Panc1 (cell line): ENCODE measurements at regions not wholly inside any gene's neighbourhood (a gene's known extent, or its start where the extent isn't known, plus 50 kb on each side); places are given as distances from the start of the nearest gene placed in this dataset.

Experiments used
- ATAC-seq: fragments of 200-7000 bp; cut with Tn5 transposase; 2 replicates; pipeline ENCODE4 v1.9.1; 2020; ENCODE audit warnings: mild to moderate bottlenecking, moderate library complexity
- BruUV-seq: library from RNA; stranded (reverse); fragments of 400-500 nt; replicated peaks from 2 replicates; lab custom pipeline; 2021; lab: Mats Ljungman, UMichigan
- CTCF ChIA-PET: fragments of 300-600 bp; sonication (Branson Sonifier 250); formaldehyde crosslinking; loops from one replicate; lab custom pipeline; 2022; ENCODE audit warnings: antibody characterized with exemption; lab: Charles Lee
- POLR2A ChIA-PET: fragments of 300-600 bp; sonication (Branson Sonifier 250); formaldehyde crosslinking; loops from one replicate; lab custom pipeline; 2022; ENCODE audit warnings: antibody characterized with exemption; lab: Charles Lee
- DNase-seq: peaks from one replicate; pipeline ENCODE4 v3.0.0-alpha.2; 2010; ENCODE audit warnings: low read depth, low spot score
- H3K27ac ChIP-seq: 2 replicates; pipeline ENCODE4 v1.5.1; 2011; ENCODE audit warnings: mild to moderate bottlenecking, low read length, inconsistent platforms
- H3K27me3 ChIP-seq: fragments of 200-500 bp; sonication (Bioruptor generic); 2 replicates; pipeline ENCODE4 v1.6.0; 2014; ENCODE audit warnings: low read length, inconsistent platforms; ENCODE audit not compliant: control insufficient read depth, insufficient read depth
- H3K36me3 ChIP-seq: fragments of 200-500 bp; sonication (Bioruptor generic); 2 replicates; pipeline ENCODE4 v1.5.1; 2014; ENCODE audit warnings: inconsistent platforms, mild to moderate bottlenecking, low read length, moderate library complexity; ENCODE audit not compliant: control insufficient read depth, insufficient read depth
- H3K4me1 ChIP-seq: 2 replicates; pipeline ENCODE4 v1.5.1; 2011; ENCODE audit warnings: inconsistent platforms, mild to moderate bottlenecking, low read length, moderate library complexity; ENCODE audit not compliant: control insufficient read depth, insufficient read depth
- H3K4me3 ChIP-seq, 2 experiments: 2 replicates each; pipeline ENCODE4 v1.5.1; 2011 to 2012; ENCODE audit warnings: low read depth in 2 of 2, low read length in 2 of 2, mild to moderate bottlenecking in 2 of 2, inconsistent platforms in 1 of 2, moderate library complexity in 1 of 2
- H3K9me3 ChIP-seq: fragments of 200-500 bp; sonication (Bioruptor generic); 2 replicates; pipeline ENCODE4 v1.5.1; 2014; ENCODE audit warnings: low read depth, mild to moderate bottlenecking, inconsistent platforms, low read length, moderate library complexity; ENCODE audit not compliant: control insufficient read depth, insufficient read depth
- POLR2AphosphoS5 ChIP-seq: IDR thresholded peaks from 2 replicates; pipeline ENCODE4 v1.6.1; 2012; ENCODE audit warnings: mild to moderate bottlenecking, low read depth, low read length, moderate library complexity
- SIN3A ChIP-seq: IDR thresholded peaks from 2 replicates; pipeline ENCODE4 v1.6.1; 2012; ENCODE audit warnings: low read depth, mild to moderate bottlenecking, low read length, moderate library complexity, borderline replicate concordance; ENCODE audit not compliant: insufficient read depth
- TCF7L2 ChIP-seq: IDR thresholded peaks from 2 replicates; pipeline ENCODE4 v1.6.1; 2011; ENCODE audit warnings: mild to moderate bottlenecking, low read depth, low read length, inconsistent platforms
- in situ Hi-C: cut with HindIII; loops from 2 replicates; pipeline ENCODE4 v1.10.0; 2016; ENCODE audit warnings: low sequenced_read_pairs, low pct_unique_long_range_greater_than_20kb
- intact Hi-C: fragments of 100-400 bp; cut with micrococcal nuclease; formaldehyde crosslinking; loops from one replicate; pipeline ENCODE4 v1.10.0; 2022; ENCODE audit not compliant: unreplicated experiment
- TF ChIP-seq, protein P1 (sequence below): fragments of 450-650 bp; IDR thresholded peaks from 2 replicates; pipeline ENCODE4 v1.5.1; 2017; ENCODE audit warnings: mild to moderate bottlenecking
- TF ChIP-seq, protein P2 (sequence below), 2 experiments: IDR thresholded peaks; 2 replicates each; pipeline ENCODE4 v1.6.1; 2011 to 2012; ENCODE audit warnings: low read depth in 2 of 2, control low read depth in 1 of 2, low read length in 1 of 2, mild to moderate bottlenecking in 1 of 2, moderate library complexity in 1 of 2; ENCODE audit not compliant: insufficient read depth in 1 of 2

DNA sequence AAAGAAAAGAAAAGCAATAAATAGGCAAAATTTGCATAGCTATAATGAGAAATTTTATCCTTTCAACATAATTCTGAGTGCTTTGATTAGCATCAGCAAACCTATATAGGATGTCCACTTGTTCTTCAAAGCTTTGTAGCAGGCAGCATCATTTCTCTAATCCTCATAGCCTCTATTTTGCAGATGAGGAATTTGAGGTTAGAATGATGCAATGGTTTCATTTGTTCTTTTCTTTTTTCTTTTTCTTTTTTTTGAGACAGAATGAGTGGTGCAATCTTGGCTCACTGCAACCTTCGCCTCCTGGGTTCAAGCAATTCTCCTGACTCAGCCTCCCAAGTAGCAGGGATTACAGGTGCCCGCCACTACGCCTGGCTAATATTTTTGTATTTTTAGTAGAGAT lies 594.4 kb downstream of the TOX3 start:
- intact Hi-C loops (no loop called here), in situ Hi-C loops (no loop called here)
- CTCF ChIA-PET, result interaction anchor here (0.6 kb wide), 1 partner anchor 1705 kb away, joined by 3 read pairs; no protein-coding TSS in a partner anchor
- Histone ChIP-seq H3K27ac (no peak overlapping the region), H3K27me3 (no peaks in the 10 kb centered on the region), H3K36me3 (no peaks in the 10 kb centered on the region), H3K4me3 (no peak overlapping the region), H3K4me1 (no peaks in the 10 kb centered on the region), H3K9me3 (no peaks in the 10 kb centered on the region)
- ATAC-seq (no peak), DNase-seq (no peak)
- TF ChIP-seq SIN3A (no peak), TCF7L2 (no peak), POLR2AphosphoS5 (no peak)
- TF ChIP-seq, protein P1, sequence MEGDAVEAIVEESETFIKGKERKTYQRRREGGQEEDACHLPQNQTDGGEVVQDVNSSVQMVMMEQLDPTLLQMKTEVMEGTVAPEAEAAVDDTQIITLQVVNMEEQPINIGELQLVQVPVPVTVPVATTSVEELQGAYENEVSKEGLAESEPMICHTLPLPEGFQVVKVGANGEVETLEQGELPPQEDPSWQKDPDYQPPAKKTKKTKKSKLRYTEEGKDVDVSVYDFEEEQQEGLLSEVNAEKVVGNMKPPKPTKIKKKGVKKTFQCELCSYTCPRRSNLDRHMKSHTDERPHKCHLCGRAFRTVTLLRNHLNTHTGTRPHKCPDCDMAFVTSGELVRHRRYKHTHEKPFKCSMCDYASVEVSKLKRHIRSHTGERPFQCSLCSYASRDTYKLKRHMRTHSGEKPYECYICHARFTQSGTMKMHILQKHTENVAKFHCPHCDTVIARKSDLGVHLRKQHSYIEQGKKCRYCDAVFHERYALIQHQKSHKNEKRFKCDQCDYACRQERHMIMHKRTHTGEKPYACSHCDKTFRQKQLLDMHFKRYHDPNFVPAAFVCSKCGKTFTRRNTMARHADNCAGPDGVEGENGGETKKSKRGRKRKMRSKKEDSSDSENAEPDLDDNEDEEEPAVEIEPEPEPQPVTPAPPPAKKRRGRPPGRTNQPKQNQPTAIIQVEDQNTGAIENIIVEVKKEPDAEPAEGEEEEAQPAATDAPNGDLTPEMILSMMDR, result no peak
- TF ChIP-seq, protein P2, sequence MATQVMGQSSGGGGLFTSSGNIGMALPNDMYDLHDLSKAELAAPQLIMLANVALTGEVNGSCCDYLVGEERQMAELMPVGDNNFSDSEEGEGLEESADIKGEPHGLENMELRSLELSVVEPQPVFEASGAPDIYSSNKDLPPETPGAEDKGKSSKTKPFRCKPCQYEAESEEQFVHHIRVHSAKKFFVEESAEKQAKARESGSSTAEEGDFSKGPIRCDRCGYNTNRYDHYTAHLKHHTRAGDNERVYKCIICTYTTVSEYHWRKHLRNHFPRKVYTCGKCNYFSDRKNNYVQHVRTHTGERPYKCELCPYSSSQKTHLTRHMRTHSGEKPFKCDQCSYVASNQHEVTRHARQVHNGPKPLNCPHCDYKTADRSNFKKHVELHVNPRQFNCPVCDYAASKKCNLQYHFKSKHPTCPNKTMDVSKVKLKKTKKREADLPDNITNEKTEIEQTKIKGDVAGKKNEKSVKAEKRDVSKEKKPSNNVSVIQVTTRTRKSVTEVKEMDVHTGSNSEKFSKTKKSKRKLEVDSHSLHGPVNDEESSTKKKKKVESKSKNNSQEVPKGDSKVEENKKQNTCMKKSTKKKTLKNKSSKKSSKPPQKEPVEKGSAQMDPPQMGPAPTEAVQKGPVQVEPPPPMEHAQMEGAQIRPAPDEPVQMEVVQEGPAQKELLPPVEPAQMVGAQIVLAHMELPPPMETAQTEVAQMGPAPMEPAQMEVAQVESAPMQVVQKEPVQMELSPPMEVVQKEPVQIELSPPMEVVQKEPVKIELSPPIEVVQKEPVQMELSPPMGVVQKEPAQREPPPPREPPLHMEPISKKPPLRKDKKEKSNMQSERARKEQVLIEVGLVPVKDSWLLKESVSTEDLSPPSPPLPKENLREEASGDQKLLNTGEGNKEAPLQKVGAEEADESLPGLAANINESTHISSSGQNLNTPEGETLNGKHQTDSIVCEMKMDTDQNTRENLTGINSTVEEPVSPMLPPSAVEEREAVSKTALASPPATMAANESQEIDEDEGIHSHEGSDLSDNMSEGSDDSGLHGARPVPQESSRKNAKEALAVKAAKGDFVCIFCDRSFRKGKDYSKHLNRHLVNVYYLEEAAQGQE (IDR thresholded peaks at IDR 0.05; ENCODE audit: insufficient read depth in 1 of 2, low read depth in 2 of 2, low read length in 1 of 2), result no peak
- POLR2A ChIA-PET, result no interaction called here
- BruUV-seq, result no TSS peak

DNA sequence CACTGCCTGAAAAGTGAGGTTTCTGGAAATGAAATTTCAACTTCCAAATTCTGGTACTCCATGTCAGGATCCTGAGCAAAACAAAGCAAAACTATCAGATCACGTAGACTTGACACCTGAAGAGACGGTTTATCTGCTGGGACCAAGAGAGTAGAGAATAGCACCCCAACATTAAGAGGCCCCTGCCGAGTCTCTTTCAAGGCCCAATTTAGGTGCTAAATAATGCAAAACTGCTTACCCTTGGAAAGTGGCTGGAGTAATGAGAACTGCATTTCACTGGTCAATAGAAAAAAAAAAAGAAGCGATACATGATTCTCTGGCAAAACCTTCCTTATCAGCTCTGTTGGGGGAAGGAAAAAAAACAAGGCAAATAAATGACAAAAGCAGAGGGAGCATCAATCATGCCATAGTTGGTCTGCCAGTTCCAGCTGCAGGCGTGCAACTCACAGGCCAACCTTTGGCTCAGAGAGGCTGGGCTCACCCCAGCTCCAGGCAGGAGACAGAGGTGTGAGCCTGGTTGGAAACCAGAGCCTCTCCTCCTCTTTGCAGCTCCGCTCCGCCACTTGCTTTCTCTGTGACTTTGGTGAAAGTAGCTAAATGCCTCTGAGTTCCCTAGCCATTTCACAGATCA lies 595.2 kb downstream of the TOX3 start:
- H3K36me3 ChIP-seq, result no peaks in the 10 kb centered on the region
- ChIA-PET CTCF (interaction anchor here (0.5 kb wide), 1 partner anchor 30 kb away, joined by 3 read pairs; no protein-coding TSS in a partner anchor), POLR2A (interaction anchor here (0.6 kb wide), 1 partner anchor 14 kb away, joined by 3 read pairs; no protein-coding TSS in a partner anchor)
- in situ Hi-C loops, result no loop called here
- TF ChIP-seq, protein P2 (IDR thresholded peaks at IDR 0.05; ENCODE audit: insufficient read depth in 1 of 2, low read depth in 2 of 2, low read length in 1 of 2), result no peak
- TF ChIP-seq POLR2AphosphoS5 (no peak), SIN3A (no peak), TCF7L2 (no peak)
- TF ChIP-seq, protein P1, result no peak
- ATAC-seq (no peak), DNase-seq (no peak)
- no peak overlapping the region for H3K27ac ChIP-seq
- no peak overlapping the region for H3K4me3 ChIP-seq
- H3K4me1 ChIP-seq, result no peaks in the 10 kb centered on the region
- intact Hi-C loops, result no loop called here
- no TSS peak for BruUV-seq
- H3K27me3 ChIP-seq, result no peaks in the 10 kb centered on the region
- no peaks in the 10 kb centered on the region for H3K9me3 ChIP-seq
